ENCODE measurements at regions not wholly inside any gene's neighbourhood (a gene's known extent, or its start where the extent isn't known, plus 50 kb on each side); places are given as distances from the start of the nearest gene placed in this dataset.

DNA sequence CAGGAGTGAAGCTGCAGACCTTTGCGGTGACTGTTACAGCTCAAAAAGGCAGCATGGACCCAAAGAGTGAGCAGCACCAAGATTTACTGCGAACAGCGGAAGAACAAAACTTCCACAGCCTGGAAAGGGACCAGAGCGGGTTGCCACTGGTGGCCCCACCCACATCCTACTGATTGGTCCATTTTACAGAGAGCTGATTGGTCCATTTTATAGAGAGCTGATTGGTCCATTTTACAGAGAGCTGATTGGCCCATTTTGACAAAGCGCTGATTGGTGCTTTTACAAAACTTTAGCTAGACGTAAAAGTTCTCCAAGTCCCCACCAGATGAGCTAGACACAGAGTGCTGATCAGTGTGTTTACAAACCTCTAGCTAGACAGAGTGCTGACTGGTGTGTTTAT lies 134.2 kb upstream of the FRG1 start:
- TF ChIP-seq CTCF (IDR thresholded peaks at IDR 0.05; ENCODE audit: low read depth, low read length, poor library complexity, severe bottlenecking) (no peak), EZH2phosphoT487 (IDR thresholded peaks at IDR 0.05; ENCODE audit: borderline replicate concordance, low read length) (no peak)

Measured in DOHH2 (cell line).